DOHH2 (cell line): ENCODE measurements at regions not wholly inside any gene's neighbourhood (a gene's known extent, or its start where the extent isn't known, plus 50 kb on each side); places are given as distances from the start of the nearest gene placed in this dataset.
"Not testable (repeated sequence)": the region's sequence is repeated elsewhere in the genome, so short reads cannot be mapped to it uniquely, and the experiment has no call there.

Experiments
- H3F3A ChIP-seq: fragments of 200-600 bp; sonication (generic), shearing (Covaris generic); 2 replicates; pipeline ENCODE4 v1.6.0; 2016; ENCODE audit warnings: antibody characterized with exemption, mild to moderate bottlenecking; ENCODE audit not compliant: control insufficient read depth, insufficient read depth
- H3K27ac ChIP-seq: fragments of 200-600 bp; sonication (generic); 2 replicates; pipeline ENCODE4 v1.5.1; 2014; ENCODE audit warnings: low read depth, mild to moderate bottlenecking, low read length, moderate library complexity
- H3K27me3 ChIP-seq: fragments of 200-600 bp; sonication (generic); 2 replicates; pipeline ENCODE4 v1.6.1; 2014; ENCODE audit warnings: mild to moderate bottlenecking, low read length, mixed read lengths; ENCODE audit not compliant: control insufficient read depth
- H3K36me3 ChIP-seq: fragments of 200-600 bp; sonication (generic); 2 replicates; pipeline ENCODE4 v1.6.1; 2014; ENCODE audit warnings: mild to moderate bottlenecking, low read length, moderate library complexity, mixed read lengths; ENCODE audit not compliant: control insufficient read depth
- H3K4me1 ChIP-seq: fragments of 200-600 bp; sonication (generic); 2 replicates; pipeline ENCODE4 v1.6.1; 2014; ENCODE audit warnings: mild to moderate bottlenecking, low read length, mixed read lengths; ENCODE audit not compliant: control insufficient read depth
- H3K4me2 ChIP-seq: fragments of 200-600 bp; sonication (generic); 2 replicates; pipeline ENCODE4 v1.6.0; 2014; ENCODE audit warnings: mild to moderate bottlenecking, low read length, moderate library complexity
- H3K4me3 ChIP-seq: fragments of 200-600 bp; sonication (generic); 2 replicates; pipeline ENCODE4 v1.5.1; 2014; ENCODE audit warnings: mild to moderate bottlenecking, low read length, mixed read lengths
- H3K79me2 ChIP-seq: fragments of 200-600 bp; sonication (generic); 2 replicates; pipeline ENCODE4 v1.6.1; 2014; ENCODE audit warnings: mild to moderate bottlenecking, low read length, mixed read lengths; ENCODE audit not compliant: control insufficient read depth
- H3K9me2 ChIP-seq: fragments of 200-600 bp; sonication (generic); replicated peaks from 2 replicates; pipeline ENCODE4 v1.6.1; 2014; ENCODE audit warnings: mild to moderate bottlenecking, low read length, mixed read lengths; ENCODE audit not compliant: control insufficient read depth
- H3K9me3 ChIP-seq: fragments of 200-600 bp; sonication (generic); 2 replicates; pipeline ENCODE4 v1.6.1; 2014; ENCODE audit warnings: antibody characterized with exemption, low read length, mixed read lengths; ENCODE audit not compliant: control insufficient read depth, insufficient read depth
- H4K20me1 ChIP-seq: fragments of 200-600 bp; sonication (generic); 2 replicates; pipeline ENCODE4 v1.6.0; 2014; ENCODE audit warnings: low read depth, mild to moderate bottlenecking, antibody characterized with exemption, low read length, moderate library complexity; ENCODE audit not compliant: control insufficient read depth, insufficient read depth
- CTCF ChIP-seq: fragments of 200-600 bp; sonication (generic); IDR thresholded peaks from one replicate; pipeline ENCODE4 v1.5.1; 2014; ENCODE audit warnings: antibody characterized with exemption, mild to moderate bottlenecking, low read depth, low read length; ENCODE audit not compliant: poor library complexity, severe bottlenecking
- EZH2phosphoT487 ChIP-seq: fragments of 200-600 bp; sonication (generic); IDR thresholded peaks from 2 replicates; pipeline ENCODE4 v1.6.1; 2017; ENCODE audit warnings: borderline replicate concordance, mild to moderate bottlenecking, antibody characterized with exemption, low read length, moderate library complexity, mixed read lengths

GRCh38 chr5:57085306-57086081 is 88.4 kb upstream of the GPBP1 start:
- H3K79me2 ChIP-seq = no peaks in the 10 kb centered on the region
- no peak overlapping the region for H3K27ac ChIP-seq
- no peak overlapping the region for H3K4me2 ChIP-seq
- H3K4me3 ChIP-seq = no peak overlapping the region
- no peaks in the 10 kb centered on the region for H3K9me3 ChIP-seq
- no peaks in the 10 kb centered on the region for H3F3A ChIP-seq
- no peak for TF ChIP-seq EZH2phosphoT487
- no peak for TF ChIP-seq CTCF
- no peaks in the 10 kb centered on the region for H3K4me1 ChIP-seq
- no peaks in the 10 kb centered on the region for H3K9me2 ChIP-seq
- no peaks in the 10 kb centered on the region for H4K20me1 ChIP-seq
- H3K36me3 ChIP-seq = no peaks in the 10 kb centered on the region
- H3K27me3 ChIP-seq = peaks cover 9% of the 10 kb centered on the region; the same call in 1 of the 2 replicates

- H3F3A ChIP-seq, H3K4me1 ChIP-seq, H4K20me1 ChIP-seq, H3K9me2 ChIP-seq, H3K79me2 ChIP-seq, H3K36me3 ChIP-seq, H3K27ac ChIP-seq, H3K4me3 ChIP-seq, H3K9me3 ChIP-seq, H3K27me3 ChIP-seq, H3K4me2 ChIP-seq: not testable (repeated sequence)
These were observed 85.9 kb upstream of the GPBP1 start for GRCh38 chr5:57087947-57088346.

GRCh38 chr5:57094753-57095683 is 78.8 kb upstream of the GPBP1 start:
- Histone ChIP-seq H3F3A (no peaks in the 10 kb centered on the region), H3K4me3 (no peak overlapping the region), H3K9me2 (no peaks in the 10 kb centered on the region), H3K79me2 (no peaks in the 10 kb centered on the region), H3K4me1 (peaks cover 5% of the 10 kb centered on the region; the same call in 1 of the 2 replicates), H3K9me3 (peaks cover 8% of the 10 kb centered on the region), H4K20me1 (no peaks in the 10 kb centered on the region), H3K27ac (no peak overlapping the region), H3K36me3 (no peaks in the 10 kb centered on the region), H3K27me3 (no peaks in the 10 kb centered on the region), H3K4me2 (no peak overlapping the region)
- TF ChIP-seq EZH2phosphoT487 (no peak), CTCF (peak; percentile 39)

GRCh38 chr5:57097526-57097925 is 76.3 kb upstream of the GPBP1 start:
- H3K4me1 ChIP-seq = peaks cover 5% of the 10 kb centered on the region; the same call in 1 of the 2 replicates
- no peak overlapping the region for H3K4me2 ChIP-seq
- H3K79me2 ChIP-seq = no peaks in the 10 kb centered on the region
- peaks cover 8% of the 10 kb centered on the region for H3K9me3 ChIP-seq
- no peak overlapping the region for H3K27ac ChIP-seq
- no peaks in the 10 kb centered on the region for H3F3A ChIP-seq
- H3K27me3 ChIP-seq = no peaks in the 10 kb centered on the region
- H3K36me3 ChIP-seq = no peaks in the 10 kb centered on the region
- no peaks in the 10 kb centered on the region for H4K20me1 ChIP-seq
- no peak overlapping the region for H3K4me3 ChIP-seq
- no peaks in the 10 kb centered on the region for H3K9me2 ChIP-seq
- TF ChIP-seq EZH2phosphoT487 = no peak
- no peak for TF ChIP-seq CTCF
